Keratinocyte (primary cell): ENCODE measurements at regions not wholly inside any gene's neighbourhood (a gene's known extent, or its start where the extent isn't known, plus 50 kb on each side); places are given as distances from the start of the nearest gene placed in this dataset.

ENCODE experiments used
- EZH2 ChIP-seq: IDR thresholded peaks from one replicate; pipeline ENCODE4 v1.6.1; 2012; ENCODE audit warnings: inconsistent platforms, mild to moderate bottlenecking, low read length, moderate library complexity
- TF ChIP-seq, protein P1 (sequence below), 3 experiments: IDR thresholded peaks in 1 of 3; conservative IDR thresholded peaks in 1 of 3; optimal IDR thresholded peaks in 1 of 3; 2 replicates in 2 of 3; 3 replicates in 1 of 3; pipeline versions ENCODE3 to v1.5.1; 2011; ENCODE audit warnings: low read length in 3 of 3, mild to moderate bottlenecking in 3 of 3, moderate library complexity in 2 of 3, control low read depth in 1 of 3, inconsistent platforms in 1 of 3; ENCODE audit not compliant: insufficient read depth in 2 of 3; ENCODE audit errors: extremely low read depth in 1 of 3

DNA sequence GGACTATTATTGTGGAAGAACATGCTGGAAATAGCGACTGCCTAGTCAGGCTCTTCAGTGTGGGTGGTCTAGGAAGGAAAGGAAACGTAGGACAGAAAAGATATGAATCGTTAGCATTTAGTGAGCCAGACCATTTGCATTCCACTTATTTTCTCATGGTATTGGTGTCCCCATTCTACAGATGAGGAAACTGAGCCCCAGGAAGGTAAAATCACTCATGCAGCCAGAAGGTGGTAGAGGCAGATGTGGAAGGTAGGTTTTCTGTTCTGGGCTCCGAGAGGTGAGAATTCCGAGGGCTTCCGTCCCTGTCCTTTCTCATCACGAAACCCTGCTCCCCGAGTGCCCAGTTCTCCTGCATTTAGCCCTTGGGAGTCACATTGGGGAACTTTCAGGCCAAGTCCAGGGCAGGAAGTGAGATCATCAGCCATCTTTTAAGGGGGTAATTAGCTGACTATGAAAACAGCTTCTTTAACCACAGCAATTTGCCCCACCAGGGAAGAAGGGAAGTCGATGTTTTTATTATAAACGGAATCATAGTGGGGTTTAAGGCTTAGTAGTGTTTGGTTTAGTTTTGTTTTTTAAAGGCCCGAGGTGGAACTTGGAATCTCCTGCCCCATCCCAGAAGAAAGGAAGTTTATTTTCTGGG is 110.7 kb upstream of the IRX3 start:
- TF ChIP-seq, protein P1, sequence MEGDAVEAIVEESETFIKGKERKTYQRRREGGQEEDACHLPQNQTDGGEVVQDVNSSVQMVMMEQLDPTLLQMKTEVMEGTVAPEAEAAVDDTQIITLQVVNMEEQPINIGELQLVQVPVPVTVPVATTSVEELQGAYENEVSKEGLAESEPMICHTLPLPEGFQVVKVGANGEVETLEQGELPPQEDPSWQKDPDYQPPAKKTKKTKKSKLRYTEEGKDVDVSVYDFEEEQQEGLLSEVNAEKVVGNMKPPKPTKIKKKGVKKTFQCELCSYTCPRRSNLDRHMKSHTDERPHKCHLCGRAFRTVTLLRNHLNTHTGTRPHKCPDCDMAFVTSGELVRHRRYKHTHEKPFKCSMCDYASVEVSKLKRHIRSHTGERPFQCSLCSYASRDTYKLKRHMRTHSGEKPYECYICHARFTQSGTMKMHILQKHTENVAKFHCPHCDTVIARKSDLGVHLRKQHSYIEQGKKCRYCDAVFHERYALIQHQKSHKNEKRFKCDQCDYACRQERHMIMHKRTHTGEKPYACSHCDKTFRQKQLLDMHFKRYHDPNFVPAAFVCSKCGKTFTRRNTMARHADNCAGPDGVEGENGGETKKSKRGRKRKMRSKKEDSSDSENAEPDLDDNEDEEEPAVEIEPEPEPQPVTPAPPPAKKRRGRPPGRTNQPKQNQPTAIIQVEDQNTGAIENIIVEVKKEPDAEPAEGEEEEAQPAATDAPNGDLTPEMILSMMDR (optimal IDR thresholded peaks at IDR 0.05 in 1 of 3, IDR thresholded peaks at IDR 0.05 in 1 of 3, conservative IDR thresholded peaks at IDR 0.05 in 1 of 3; ENCODE audit: extremely low read depth in 1 of 3, insufficient read depth in 2 of 3, low read length in 3 of 3): no peak
- no peak for TF ChIP-seq EZH2
